Suprapubic skin (tissue), 4 donors: ENCODE measurements at regions not wholly inside any gene's neighbourhood (a gene's known extent, or its start where the extent isn't known, plus 50 kb on each side); places are given as distances from the start of the nearest gene placed in this dataset.

ENCODE experiments used
- CTCF ChIP-seq, 2 donors: fragments of 200-600 bp in 1 of 2; fragments of 450-650 bp in 1 of 2; sonication (generic) in 1 of 2; IDR thresholded peaks; one replicate each; pipeline ENCODE4 v1.5.1; 2016 to 2019; ENCODE audit warnings: antibody characterized with exemption in 2 of 2, mild to moderate bottlenecking in 1 of 2, moderate library complexity in 1 of 2
- EP300 ChIP-seq: sonication (generic); formaldehyde crosslinking; IDR thresholded peaks from one replicate; pipeline ENCODE4 v1.6.1; 2017; ENCODE audit warnings: antibody characterized with exemption
- POLR2A ChIP-seq, 2 donors: fragments of 450-650 bp; IDR thresholded peaks; one replicate each; pipeline ENCODE4 v1.6.1; 2017; ENCODE audit warnings: antibody characterized with exemption in 2 of 2, mild to moderate bottlenecking in 2 of 2, moderate library complexity in 2 of 2
- POLR2AphosphoS5 ChIP-seq, 3 donors: sonication (generic); formaldehyde crosslinking; IDR thresholded peaks; one replicate each; pipeline ENCODE4 v1.6.1; 2017; ENCODE audit warnings: antibody characterized with exemption in 3 of 3

GRCh38 chr13:103960001-103960400 lies 893.8 kb upstream of the SLC10A2 start:
- TF ChIP-seq CTCF (IDR thresholded peaks at IDR 0.05) (no peak), EP300 (no peak), POLR2A (IDR thresholded peaks at IDR 0.05) (no peak), POLR2AphosphoS5 (IDR thresholded peaks at IDR 0.05) (no peak)
